NCI-H2171 treated with DMSO at 0.1 percent for 48 hours (cell line): ENCODE measurements at regions not wholly inside any gene's neighbourhood (a gene's known extent, or its start where the extent isn't known, plus 50 kb on each side); places are given as distances from the start of the nearest gene placed in this dataset.

Experiments used
- DNase-seq: peaks from one replicate; lab custom pipeline; 2025; lab: John Stamatoyannopoulos, UW

- DNase-seq: no peak
These were observed 414.1 kb upstream of the SLITRK1 start for GRCh38 chr13:84296401-84296800.

GRCh38 chr13:84294576-84294975 lies 412.3 kb upstream of the SLITRK1 start:
- DNase-seq: no peak

- no peak for DNase-seq
These were observed 408.1 kb upstream of the SLITRK1 start for GRCh38 chr13:84290386-84290785.

GRCh38 chr13:84279166-84279565 lies 396.9 kb upstream of the SLITRK1 start:
- DNase-seq: no peak

- no peak for DNase-seq
These were observed 390.7 kb upstream of the SLITRK1 start for GRCh38 chr13:84272877-84273562.

GRCh38 chr13:84265257-84265764 lies 383.0 kb upstream of the SLITRK1 start:
- peak; percentile 72 for DNase-seq

- no peak for DNase-seq
These were observed 381.2 kb upstream of the SLITRK1 start for GRCh38 chr13:84263354-84264069.

- DNase-seq: peak; percentile 8
These were observed 373.0 kb upstream of the SLITRK1 start for GRCh38 chr13:84255226-84255797.

- DNase-seq: no peak
These were observed 367.2 kb upstream of the SLITRK1 start for GRCh38 chr13:84249463-84249862.

GRCh38 chr13:84243340-84243739 lies 361.1 kb upstream of the SLITRK1 start:
- no peak for DNase-seq

- no peak for DNase-seq
These were observed 356.8 kb upstream of the SLITRK1 start for GRCh38 chr13:84239032-84239431.

- peak; percentile 55 for DNase-seq
These were observed 356.1 kb upstream of the SLITRK1 start for GRCh38 chr13:84238381-84238780.

GRCh38 chr13:84237143-84237542 lies 354.9 kb upstream of the SLITRK1 start:
- DNase-seq: no peak

GRCh38 chr13:84234416-84234815 lies 352.1 kb upstream of the SLITRK1 start:
- no peak for DNase-seq

GRCh38 chr13:84230568-84230967 lies 348.3 kb upstream of the SLITRK1 start:
- DNase-seq: no peak

- no peak for DNase-seq
These were observed 328.8 kb upstream of the SLITRK1 start for GRCh38 chr13:84211048-84211447.

GRCh38 chr13:84208246-84208910 lies 326.1 kb upstream of the SLITRK1 start:
- peak; percentile 22 for DNase-seq

GRCh38 chr13:84207509-84207908 lies 325.2 kb upstream of the SLITRK1 start:
- DNase-seq: no peak

- DNase-seq: no peak
These were observed 318.7 kb upstream of the SLITRK1 start for GRCh38 chr13:84200971-84201370.

GRCh38 chr13:84192125-84192524 lies 309.9 kb upstream of the SLITRK1 start:
- no peak for DNase-seq

GRCh38 chr13:84191139-84191538 lies 308.9 kb upstream of the SLITRK1 start:
- DNase-seq: no peak

GRCh38 chr13:84187626-84188025 lies 305.4 kb upstream of the SLITRK1 start:
- no peak for DNase-seq
